Left cardiac atrium (tissue), 4 donors: ENCODE measurements at regions not wholly inside any gene's neighbourhood (a gene's known extent, or its start where the extent isn't known, plus 50 kb on each side); places are given as distances from the start of the nearest gene placed in this dataset.

Source experiments
- ATAC-seq, 2 donors: fragments of 200-7000 bp; cut with Tn5 transposase; one replicate each; pipeline ENCODE4 v1.9.1; 2020; ENCODE audit warnings: mild to moderate bottlenecking in 2 of 2, moderate library complexity in 2 of 2
- DNase-seq: peaks from one replicate; pipeline ENCODE4 v3.0.0-alpha.2; 2020
- intact Hi-C, 2 donors: fragments of 100-400 bp; cut with DNase I; formaldehyde crosslinking; loops; one replicate each; pipeline versions ENCODE4 v1.14.1 to v1.15.1; 2022 to 2023
- donor health status: DM: no; HTN: yes; CAD: no.
- donor health status: DM: no; HTN: yes; CAD: no; lungs with severe emphysema.
- donor health status: DM: yes; HTN: yes; CAD: no.
- donor health status: Dilated cardiomyopathy.

DNA sequence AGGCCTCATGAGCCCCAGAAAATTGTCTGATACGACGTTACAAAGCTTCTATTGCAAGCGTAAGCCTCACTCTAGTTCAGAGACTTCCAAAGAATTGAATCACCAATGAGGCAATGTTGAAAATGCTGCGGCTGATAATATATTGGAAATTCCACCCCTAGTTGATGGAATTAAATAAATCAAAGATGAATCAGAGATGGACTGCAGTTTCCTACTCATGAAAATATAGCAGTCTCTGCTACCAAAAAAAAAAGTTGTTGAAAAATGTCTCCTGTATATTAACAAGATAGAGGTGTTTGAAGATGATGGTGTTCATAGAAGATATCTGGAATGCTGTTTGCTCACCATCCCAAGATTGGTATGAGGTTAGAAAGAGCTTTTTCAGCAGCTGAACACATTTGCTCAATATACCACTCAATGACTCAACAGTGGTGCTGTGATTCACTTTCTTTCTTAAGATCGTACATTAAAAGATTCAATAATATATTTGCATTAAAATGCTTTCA, 99.8 kb upstream of the ARHGAP28 start:
- ATAC-seq (peak in 1 of 2 donors; percentile 72), DNase-seq (no peak)
- intact Hi-C loops: no loop called here

DNA sequence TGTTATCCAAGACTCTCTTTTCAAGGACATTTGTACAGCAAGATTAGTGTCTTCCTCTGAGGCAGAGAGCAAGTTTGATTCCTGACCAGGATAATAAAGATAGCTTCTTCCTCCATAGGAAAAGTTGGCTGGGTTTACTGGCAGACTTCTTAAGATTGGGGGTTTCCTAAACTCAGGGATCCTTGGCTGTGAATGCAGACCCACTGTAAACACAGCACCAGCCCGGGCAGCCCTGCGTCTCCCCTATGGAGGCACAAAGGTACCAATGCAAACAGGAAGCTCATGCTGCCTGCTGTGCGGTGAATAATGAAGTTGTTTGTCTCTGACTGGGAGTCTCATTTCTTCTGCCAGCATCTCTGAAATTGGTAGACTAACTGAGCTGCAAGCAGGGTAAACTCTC, 96.2 kb upstream of the ARHGAP28 start:
- ATAC-seq (no peak), DNase-seq (no peak)
- intact Hi-C loops: no loop called here

DNA sequence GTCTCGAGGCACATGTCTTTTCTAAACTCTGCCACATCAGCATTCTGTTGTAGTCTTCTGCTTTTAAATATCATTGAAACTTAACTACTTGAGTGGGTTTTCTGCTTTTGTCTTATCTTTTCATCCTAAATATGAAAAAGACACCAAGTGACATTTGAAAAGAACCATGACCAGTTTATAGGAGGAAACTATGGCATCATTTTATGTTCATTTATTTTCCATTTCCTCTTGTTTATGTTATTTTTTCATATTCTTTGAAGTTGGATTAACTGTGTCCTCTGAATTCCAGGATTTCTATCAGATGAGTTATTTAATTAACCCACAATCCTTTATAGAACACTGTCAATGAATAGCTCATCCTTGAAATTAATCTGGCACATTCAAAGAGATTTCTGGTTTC, 93.4 kb upstream of the ARHGAP28 start:
- no peak for DNase-seq
- intact Hi-C loops: no loop called here
- no peak for ATAC-seq

- intact Hi-C loops: no loop called here
- ATAC-seq: no peak
- no peak for DNase-seq
These were observed 91.1 kb upstream of the ARHGAP28 start for GRCh38 chr18:6638447-6638846.

DNA sequence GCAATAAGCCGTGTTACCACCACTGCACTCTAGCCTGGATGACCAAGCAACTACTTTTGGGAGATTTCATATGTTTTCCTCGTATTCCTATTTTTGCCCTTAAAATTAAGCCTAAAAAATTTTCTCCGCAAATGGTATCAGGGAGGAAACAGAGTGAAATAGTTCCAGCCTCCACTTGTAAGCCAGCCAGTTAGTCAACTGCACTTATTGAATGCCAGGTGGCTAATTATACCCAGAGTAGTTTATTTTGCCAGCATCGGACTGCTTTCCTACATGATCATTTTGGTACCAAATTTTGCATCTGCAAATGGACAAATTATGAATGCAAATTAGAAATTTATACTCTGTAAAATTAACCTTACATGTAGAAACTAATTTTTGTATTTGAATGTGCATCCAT, 90.2 kb upstream of the ARHGAP28 start:
- intact Hi-C loops: no loop called here
- DNase-seq (no peak), ATAC-seq (no peak)

DNA sequence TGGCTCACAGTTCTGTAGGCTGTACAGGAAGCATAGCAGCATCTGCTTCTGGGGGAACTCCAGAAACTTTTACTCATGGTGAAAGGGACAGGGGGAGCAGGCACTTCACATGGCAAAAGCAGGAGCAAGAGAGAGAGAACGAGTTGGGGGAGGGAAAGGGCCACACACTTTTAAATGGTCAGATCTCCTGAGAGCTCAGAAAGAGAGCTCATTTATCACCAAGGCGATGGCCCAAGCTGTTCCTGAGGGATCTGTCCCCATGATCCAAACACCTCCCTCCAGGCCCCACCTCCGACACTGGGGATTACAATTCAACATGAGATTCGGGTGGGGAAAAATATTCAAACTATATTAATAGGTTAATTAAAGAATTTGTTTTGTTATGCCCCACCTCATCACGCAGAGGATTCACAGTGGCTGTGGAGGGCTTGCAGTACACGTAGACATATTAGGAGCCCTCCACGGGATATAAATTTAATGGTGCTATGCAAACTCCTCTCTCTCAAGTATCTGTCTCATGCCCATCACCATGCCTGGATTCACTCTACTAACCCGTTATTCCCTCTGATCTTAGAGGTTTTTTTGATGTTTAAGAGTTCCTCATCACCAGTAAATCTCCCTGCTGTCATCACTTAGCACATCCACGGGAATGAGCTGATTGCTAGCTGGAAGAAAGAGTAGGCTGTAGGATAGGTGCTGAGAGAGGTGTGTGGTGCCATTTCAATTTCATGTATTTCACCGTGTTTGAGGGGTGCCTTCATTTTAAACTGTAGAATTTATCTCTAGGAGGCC, 84.5 kb upstream of the ARHGAP28 start:
- DNase-seq (no peak), ATAC-seq (no peak)
- intact Hi-C loops: no loop called here

DNA sequence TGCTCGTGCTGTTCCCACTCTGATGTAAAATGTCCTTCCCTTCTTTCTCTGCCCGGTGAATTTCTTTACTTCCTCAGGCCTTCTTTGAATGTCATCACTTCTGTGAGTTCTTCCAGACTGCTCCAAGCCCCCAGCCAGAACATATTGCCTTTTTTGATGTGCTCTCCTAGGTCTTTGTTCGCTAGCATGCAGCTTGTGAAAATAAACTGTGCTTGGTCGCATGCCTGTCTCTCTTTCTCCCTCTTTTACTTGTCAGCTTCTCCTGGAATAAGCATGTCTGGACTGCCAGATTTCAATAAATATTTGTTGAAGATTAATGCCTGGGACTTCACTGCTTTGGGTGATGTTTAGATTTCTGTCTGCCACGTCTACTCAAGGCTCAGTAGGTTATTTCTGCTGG, 82.7 kb upstream of the ARHGAP28 start:
- ATAC-seq (no peak), DNase-seq (no peak)

GRCh38 chr18:6648581-6648980, 80.9 kb upstream of the ARHGAP28 start:
- no peak for ATAC-seq
- DNase-seq: no peak
- intact Hi-C loops: no loop called here

More for the DNA sequence above, 82.7 kb upstream of the ARHGAP28 start:
- intact Hi-C loops: no loop called here

DNA sequence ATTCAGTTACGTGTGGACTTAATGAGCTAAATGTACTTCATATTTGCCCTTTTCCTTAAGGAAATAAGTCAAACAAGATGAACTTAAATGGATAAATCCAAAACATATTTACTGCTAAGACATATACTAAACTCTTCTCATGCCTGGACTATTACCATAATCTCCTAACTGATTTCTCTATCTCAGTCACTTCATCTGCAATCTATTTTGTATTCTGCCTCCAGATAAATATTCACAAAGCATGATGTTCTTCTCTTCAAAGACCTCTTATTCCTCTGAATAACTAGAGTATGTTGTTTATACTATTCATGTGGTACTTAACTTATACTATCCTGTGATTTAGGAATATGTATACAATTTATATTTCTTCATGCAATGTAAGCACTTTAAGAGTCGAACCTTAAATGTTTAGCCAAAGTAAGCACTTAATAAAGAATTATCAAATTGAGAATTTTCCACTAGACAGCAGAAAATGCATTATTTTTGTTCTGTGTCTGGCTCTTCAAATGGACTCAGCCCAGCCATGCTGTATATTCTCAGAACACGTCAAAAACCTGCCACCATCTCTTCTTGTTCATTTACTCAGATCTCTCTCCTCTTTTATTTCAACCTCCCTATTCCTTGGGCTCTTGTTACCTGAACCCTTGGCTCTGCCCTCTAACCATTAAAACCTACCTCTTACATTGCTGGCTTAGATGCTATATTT, 79.9 kb upstream of the ARHGAP28 start:
- intact Hi-C loops: loop anchor here in 1 of 2 donors (10.0 kb wide), 1 partner anchor 225 kb away; no protein-coding TSS in a partner anchor
- ATAC-seq: no peak

DNA sequence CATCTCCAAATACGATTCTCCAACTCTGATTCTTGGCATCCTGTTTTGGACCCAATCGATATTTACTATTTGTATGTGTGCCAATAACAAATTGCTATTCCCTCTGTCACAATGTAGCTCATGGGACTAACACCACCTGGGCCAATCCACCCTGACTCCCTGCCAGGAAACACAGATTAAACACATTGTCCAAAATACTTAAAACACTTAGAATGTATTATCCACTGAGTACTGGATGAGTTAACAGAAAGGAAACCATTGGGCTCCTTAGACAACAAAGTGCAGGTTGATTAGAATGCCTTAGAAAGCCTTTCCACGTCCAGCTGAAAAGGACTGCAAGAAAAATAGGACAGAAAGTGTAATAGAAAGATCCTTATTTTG, 79.4 kb upstream of the ARHGAP28 start:
- intact Hi-C loops: loop anchor here in 1 of 2 donors (10.0 kb wide), 1 partner anchor 225 kb away; no protein-coding TSS in a partner anchor
- DNase-seq (no peak), ATAC-seq (no peak)

More for the DNA sequence above, 79.9 kb upstream of the ARHGAP28 start:
- no peak for DNase-seq

DNA sequence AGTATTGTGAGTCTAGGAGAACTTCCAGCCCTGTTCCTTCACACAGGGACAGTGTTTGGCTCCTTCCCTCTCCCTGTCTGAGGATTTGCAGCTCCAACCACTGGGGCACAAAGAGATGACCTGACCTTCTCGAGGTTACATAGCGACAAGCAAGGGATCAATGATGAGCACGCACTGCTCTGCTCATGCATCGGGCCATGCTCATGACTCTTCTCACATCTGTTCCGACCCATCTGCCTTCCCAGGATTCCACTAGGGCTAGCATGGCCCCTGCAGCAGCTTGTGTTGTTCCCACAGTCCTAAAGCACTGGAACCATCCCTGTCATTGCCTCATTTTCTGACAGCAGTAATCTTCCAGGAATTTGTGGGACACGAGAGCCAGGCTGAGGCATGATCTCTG, 78.8 kb upstream of the ARHGAP28 start:
- ATAC-seq (no peak), DNase-seq (no peak)
- intact Hi-C loops: loop anchor here in 1 of 2 donors (10.0 kb wide), 1 partner anchor 224 kb away; no protein-coding TSS in a partner anchor

DNA sequence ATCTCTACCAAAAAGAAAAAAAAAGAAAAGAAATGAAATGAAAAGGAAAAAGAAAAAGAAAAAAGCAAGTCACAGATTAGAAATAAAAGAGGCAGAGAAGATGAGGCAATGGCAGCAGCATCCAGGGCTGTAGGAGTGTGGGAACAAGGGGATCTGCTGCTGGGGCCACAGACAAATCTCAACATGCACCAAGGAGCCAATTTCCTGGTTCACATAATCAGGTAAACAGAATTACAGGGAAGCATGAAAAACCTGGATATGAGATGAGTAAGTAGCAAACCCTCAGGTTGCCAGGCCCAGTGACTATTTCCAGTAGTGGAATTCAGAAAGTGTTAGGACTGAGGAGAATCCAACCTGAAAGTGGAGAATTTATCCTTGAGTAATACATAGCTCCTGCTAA, 77.4 kb upstream of the ARHGAP28 start:
- ATAC-seq: no peak
- intact Hi-C loops: loop anchor here in 1 of 2 donors (10.0 kb wide), 1 partner anchor 223 kb away; no protein-coding TSS in a partner anchor

GRCh38 chr18:6653880-6654279, 75.6 kb upstream of the ARHGAP28 start:
- no peak for ATAC-seq
- no peak for DNase-seq
- intact Hi-C loops: loop anchor here in 1 of 2 donors (10.0 kb wide), 1 partner anchor 221 kb away; no protein-coding TSS in a partner anchor

More for the DNA sequence above, 77.4 kb upstream of the ARHGAP28 start:
- DNase-seq: no peak

- intact Hi-C loops: loop anchor here in 1 of 2 donors (10.0 kb wide), 1 partner anchor 215 kb away; no protein-coding TSS in a partner anchor
- ATAC-seq: no peak
- no peak for DNase-seq
These were observed 69.4 kb upstream of the ARHGAP28 start for GRCh38 chr18:6659963-6660725.

DNA sequence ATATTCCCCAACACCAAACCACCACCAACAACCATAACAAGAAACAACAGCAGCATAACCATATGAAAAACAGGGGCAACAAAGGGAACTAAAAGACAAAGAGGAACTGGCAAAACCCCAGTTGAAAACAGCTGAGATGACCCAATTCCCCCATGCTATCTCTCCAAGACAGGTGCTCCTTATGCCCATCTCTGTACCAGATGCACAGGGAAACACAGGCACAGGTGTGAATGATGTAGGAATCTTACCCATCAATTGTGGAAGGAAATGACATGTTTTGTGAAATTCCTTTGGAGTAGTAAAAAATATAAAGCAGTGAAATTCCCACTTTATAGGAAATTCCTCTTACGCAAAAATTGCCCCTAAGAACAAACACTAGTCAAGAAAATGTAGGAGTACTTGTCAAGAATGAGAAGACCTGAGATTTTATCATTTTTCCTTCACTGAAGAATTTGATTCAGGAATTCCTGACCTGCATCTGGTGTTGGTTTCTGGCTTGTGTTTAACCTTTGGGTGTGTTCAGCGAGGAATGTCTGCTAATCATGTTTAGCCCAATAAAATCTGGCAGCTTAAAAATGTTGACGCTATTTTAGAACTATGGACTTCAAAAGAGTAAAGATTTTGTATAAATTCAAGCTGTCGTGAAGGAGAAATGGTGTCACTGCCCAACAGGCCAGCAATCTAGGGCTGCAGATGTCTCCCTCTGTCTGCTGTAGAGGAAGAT, 67.7 kb upstream of the ARHGAP28 start:
- DNase-seq (no peak), ATAC-seq (peak in 1 of 2 donors; percentile 53)
- intact Hi-C loops: no loop called here

DNA sequence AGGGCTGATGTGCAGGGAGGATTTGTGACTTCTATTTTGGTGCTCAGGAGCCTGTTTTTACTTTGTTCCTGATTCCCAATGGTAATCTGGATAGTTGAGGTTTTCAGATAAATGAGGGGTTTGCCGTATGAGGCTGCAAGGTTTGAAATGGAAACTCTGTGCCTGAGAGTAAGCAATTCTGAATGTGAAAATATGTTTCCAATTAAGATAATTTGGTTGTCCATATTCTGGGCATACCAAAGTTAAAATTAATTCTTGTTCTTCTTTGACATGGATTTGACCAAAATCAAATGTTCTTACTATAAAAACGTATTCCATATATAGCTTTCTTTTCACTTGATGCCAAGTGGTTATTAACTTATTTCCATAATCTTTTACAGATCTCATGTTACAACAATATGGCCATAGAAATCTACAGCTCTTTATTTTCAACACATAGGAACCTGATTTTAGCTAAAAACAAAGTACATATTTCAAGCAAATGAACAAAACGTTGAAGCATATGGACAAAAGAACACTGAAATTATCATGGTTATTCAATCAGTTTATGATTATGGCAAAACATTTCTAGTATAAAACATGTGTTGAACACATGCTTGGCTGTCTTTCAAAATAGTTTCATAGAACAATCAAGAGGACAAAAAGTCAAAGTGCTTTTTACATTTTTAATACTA, 63.4 kb upstream of the ARHGAP28 start:
- no peak for DNase-seq
- ATAC-seq: no peak
- intact Hi-C loops: no loop called here

GRCh38 chr18:6668836-6669235, 60.7 kb upstream of the ARHGAP28 start:
- ATAC-seq (no peak), DNase-seq (no peak)
- intact Hi-C loops: no loop called here

GRCh38 chr18:6672821-6673308, 56.7 kb upstream of the ARHGAP28 start:
- intact Hi-C loops: no loop called here
- no peak for ATAC-seq
- DNase-seq: no peak
